H1 (cell line): ENCODE measurements at regions not wholly inside any gene's neighbourhood (a gene's known extent, or its start where the extent isn't known, plus 50 kb on each side); places are given as distances from the start of the nearest gene placed in this dataset.

ENCODE experiments used
- CTCF ChIA-PET: fragments of 300-600 bp; sonication (Branson Sonifier 250); formaldehyde crosslinking; loops from one replicate; lab custom pipeline; 2021; ENCODE audit not compliant: partially characterized antibody; lab: Charles Lee
- POLR2A ChIA-PET: fragments of 300-600 bp; sonication (Branson Sonifier 250); formaldehyde crosslinking; loops from one replicate; lab custom pipeline; 2021; ENCODE audit warnings: inconsistent platforms; ENCODE audit not compliant: partially characterized antibody; lab: Charles Lee
- DNase-seq, 2 experiments: peaks; one replicate each; pipeline versions ENCODE4 v3.0.0 to v3.0.0-alpha.2; 2010 to 2022; ENCODE audit warnings: low spot score in 2 of 2, low read depth in 1 of 2, mixed read lengths in 1 of 2
- FAIRE-seq: peaks from 2 replicates; lab custom pipeline; 2011; peaks lifted over from hg19 to GRCh38; lab: Jason Lieb, UNC
- H2AFZ ChIP-seq: 2 replicates; pipeline ENCODE4 v1.8.1; 2012; ENCODE audit warnings: low read length, inconsistent platforms
- H2AK5ac ChIP-seq: 2 replicates; pipeline ENCODE4 v1.6.1; 2013; ENCODE audit warnings: low read depth, low read length
- H2BK120ac ChIP-seq: replicated peaks from 2 replicates; pipeline ENCODE3; 2013; ENCODE audit warnings: low read depth, low read length, inconsistent platforms
- H2BK12ac ChIP-seq: 2 replicates; pipeline ENCODE4 v1.6.1; 2013; ENCODE audit warnings: low read depth, low read length
- H2BK15ac ChIP-seq: 2 replicates; pipeline ENCODE4 v1.6.1; 2013; ENCODE audit warnings: low read length
- H2BK20ac ChIP-seq: 2 replicates; pipeline ENCODE4 v1.6.1; 2013; ENCODE audit warnings: low read length
- H2BK5ac ChIP-seq: 2 replicates; pipeline ENCODE4 v1.6.1; 2013; ENCODE audit warnings: low read depth, low read length
- H3K14ac ChIP-seq: 2 replicates; pipeline ENCODE4 v1.6.1; 2013; ENCODE audit warnings: inconsistent platforms; ENCODE audit not compliant: insufficient read length
- H3K18ac ChIP-seq: 2 replicates; pipeline ENCODE4 v1.6.1; 2013; ENCODE audit warnings: low read length; ENCODE audit errors: extremely low read depth
- H3K23ac ChIP-seq: 2 replicates; pipeline ENCODE4 v1.6.1; 2013; ENCODE audit warnings: inconsistent platforms; ENCODE audit not compliant: insufficient read length
- H3K23me2 ChIP-seq: 2 replicates; pipeline ENCODE4 v1.6.1; 2013; ENCODE audit warnings: low read depth, low read length
- H3K27ac ChIP-seq: 2 replicates; pipeline ENCODE4 v1.6.1; 2011; ENCODE audit warnings: low read depth, low read length, inconsistent platforms
- H3K27me3 ChIP-seq, 4 experiments: replicated peaks in 1 of 4; 1 replicate in 1 of 4; 2 replicates in 3 of 4; pipeline versions ENCODE4 v1.6.1 to v1.8.1; 2011 to 2013; ENCODE audit warnings: low read length in 3 of 4, mild to moderate bottlenecking in 3 of 4, inconsistent platforms in 2 of 4, mixed read lengths in 2 of 4, moderate library complexity in 1 of 4; ENCODE audit not compliant: control insufficient read depth in 3 of 4, insufficient read depth in 3 of 4; ENCODE audit errors: extremely low read depth in 1 of 4
- H3K36me3 ChIP-seq, 4 experiments: 2 replicates each; pipeline versions ENCODE4 v1.6.1 to v1.8.1; 2011 to 2013; ENCODE audit warnings: mild to moderate bottlenecking in 4 of 4, low read length in 3 of 4, moderate library complexity in 2 of 4, control low read depth in 1 of 4, inconsistent platforms in 1 of 4; ENCODE audit not compliant: insufficient read depth in 4 of 4, control insufficient read depth in 2 of 4
- H3K4ac ChIP-seq: replicated peaks from 2 replicates; pipeline ENCODE3; 2013; ENCODE audit warnings: low read length, low read depth, mixed read lengths, inconsistent platforms; ENCODE audit not compliant: insufficient read length
- H3K4me1 ChIP-seq, 4 experiments: replicated peaks in 1 of 4; 1 replicate in 1 of 4; 2 replicates in 3 of 4; pipeline versions ENCODE4 v1.6.1 to v1.8.1; 2011 to 2013; ENCODE audit warnings: low read length in 3 of 4, inconsistent platforms in 2 of 4, mixed read lengths in 1 of 4; ENCODE audit not compliant: insufficient read depth in 4 of 4, control insufficient read depth in 3 of 4
- H3K4me2 ChIP-seq, 2 experiments: 2 replicates each; pipeline versions ENCODE4 v1.6.1 to v1.8.1; 2011 to 2013; ENCODE audit warnings: low read depth in 2 of 2, low read length in 2 of 2, control low read depth in 1 of 2, inconsistent platforms in 1 of 2, mild to moderate bottlenecking in 1 of 2; ENCODE audit not compliant: insufficient read depth in 1 of 2
- H3K4me3 ChIP-seq, 4 experiments: fragments of 200-600, 300-600 bp in 1 of 4; sonication (generic), shearing (Covaris generic), sonication (Bioruptor Twin) in 1 of 4; 2 replicates each; pipeline versions ENCODE4 v1.5.1 to v1.8.1; 2011 to 2016; ENCODE audit warnings: low read length in 4 of 4, low read depth in 3 of 4, control low read depth in 2 of 4, inconsistent platforms in 2 of 4, mild to moderate bottlenecking in 2 of 4, mixed read lengths in 1 of 4, moderate library complexity in 1 of 4; ENCODE audit not compliant: insufficient read depth in 2 of 4; ENCODE audit errors: extremely low read depth in 1 of 4
- H3K56ac ChIP-seq: replicated peaks from 2 replicates; pipeline ENCODE3; 2013; ENCODE audit warnings: low read depth, mild to moderate bottlenecking, mixed read lengths, low read length, inconsistent platforms; ENCODE audit not compliant: insufficient read length
- H3K79me1 ChIP-seq: 2 replicates; pipeline ENCODE4 v1.6.1; 2013; ENCODE audit warnings: low read depth, low read length, control low read depth
- H3K79me2 ChIP-seq, 2 experiments: 2 replicates each; pipeline versions ENCODE4 v1.6.1 to v1.8.1; 2012 to 2013; ENCODE audit warnings: low read length in 2 of 2, mild to moderate bottlenecking in 2 of 2, inconsistent platforms in 1 of 2; ENCODE audit not compliant: insufficient read depth in 2 of 2, control insufficient read depth in 1 of 2
- H3K9ac ChIP-seq, 4 experiments: replicated peaks in 1 of 4; 1 replicate in 1 of 4; 2 replicates in 3 of 4; pipeline versions ENCODE4 v1.6.1 to v1.8.1; 2011 to 2013; ENCODE audit warnings: low read depth in 3 of 4, low read length in 3 of 4, control low read depth in 2 of 4, mild to moderate bottlenecking in 2 of 4, moderate library complexity in 2 of 4, inconsistent platforms in 1 of 4; ENCODE audit errors: extremely low read depth in 1 of 4
- H3K9me3 ChIP-seq, 2 experiments: 2 replicates each; pipeline versions ENCODE4 v1.6.1 to v1.8.1; 2012 to 2013; ENCODE audit warnings: mild to moderate bottlenecking in 2 of 2, moderate library complexity in 2 of 2, control low read depth in 1 of 2, inconsistent platforms in 1 of 2, low read depth in 1 of 2, low read length in 1 of 2, mixed read lengths in 1 of 2; ENCODE audit not compliant: insufficient read depth in 2 of 2
- H4K20me1 ChIP-seq, 2 experiments: replicated peaks in 1 of 2; 2 replicates each; pipeline versions ENCODE3 to v1.8.1; 2011 to 2013; ENCODE audit warnings: inconsistent platforms in 2 of 2, low read length in 2 of 2, mild to moderate bottlenecking in 1 of 2; ENCODE audit not compliant: insufficient read depth in 2 of 2, control insufficient read depth in 1 of 2
- H4K5ac ChIP-seq: 2 replicates; pipeline ENCODE4 v1.6.1; 2013; ENCODE audit warnings: low read length, low read depth, mixed read lengths, inconsistent platforms; ENCODE audit not compliant: insufficient read length
- H4K8ac ChIP-seq: 2 replicates; pipeline ENCODE4 v1.8.0; 2013; ENCODE audit warnings: mild to moderate bottlenecking, moderate library complexity, low read length, inconsistent platforms; ENCODE audit not compliant: insufficient read depth; ENCODE audit errors: extremely low read depth
- H4K91ac ChIP-seq: replicated peaks from 2 replicates; pipeline ENCODE3; 2013; ENCODE audit warnings: low read length, mixed read lengths, inconsistent platforms; ENCODE audit not compliant: insufficient read length
- BRCA1 ChIP-seq: IDR thresholded peaks from 2 replicates; pipeline ENCODE4 v1.6.1; 2012; ENCODE audit warnings: low read depth, low read length, improper control_type of control experiment
- CBX5 ChIP-seq: fragments of 300-800, 300-1000 bp; sonication (generic); IDR thresholded peaks from 2 replicates; pipeline ENCODE4 v1.7.1; 2016; ENCODE audit warnings: antibody characterized with exemption, low read length, low read depth
- CBX8 ChIP-seq: fragments of 300-800, 300-1000 bp; sonication (generic); IDR thresholded peaks from 2 replicates; pipeline ENCODE4 v1.7.1; 2016; ENCODE audit warnings: low read depth, low read length, borderline replicate concordance
- CREB1 ChIP-seq: IDR thresholded peaks from 2 replicates; pipeline ENCODE4 v1.6.1; 2012; ENCODE audit warnings: inconsistent platforms
- EGR1 ChIP-seq: IDR thresholded peaks from 2 replicates; pipeline ENCODE4 v1.6.1; 2011; ENCODE audit warnings: low read depth, low read length, borderline replicate concordance
- EZH2 ChIP-seq: fragments of 200-600 bp; sonication (generic); IDR thresholded peaks from 2 replicates; pipeline ENCODE4 v1.7.1; 2012; ENCODE audit warnings: low read depth, mild to moderate bottlenecking, moderate library complexity, low read length, inconsistent platforms; ENCODE audit not compliant: severe bottlenecking
- MAFK ChIP-seq: IDR thresholded peaks from 2 replicates; pipeline ENCODE4 v1.6.1; 2012; ENCODE audit warnings: low read depth, mild to moderate bottlenecking, improper control_type of control experiment, low read length
- NANOG ChIP-seq: IDR thresholded peaks from 2 replicates; pipeline ENCODE4 v1.6.1; 2011; ENCODE audit warnings: low read length, low read depth, mild to moderate bottlenecking, inconsistent platforms; ENCODE audit not compliant: insufficient read depth, poor library complexity, severe bottlenecking
- RFX5 ChIP-seq: IDR thresholded peaks from 2 replicates; pipeline ENCODE4 v1.6.1; 2011; ENCODE audit warnings: low read depth, low read length, improper control_type of control experiment, borderline replicate concordance
- WGBS, 2 experiments: shearing (Covaris generic) in 1 of 2; methylation state at CpG; one replicate each; pipeline versions ENCODE4 v1.1.6 to v1.1.7; 2013 to 2015; ENCODE audit warnings: low lambda C conversion rate in 2 of 2, mixed read lengths in 2 of 2, inconsistent platforms in 1 of 2, low coverage in 1 of 2, missing lambda C conversion rate in 1 of 2; ENCODE audit not compliant: insufficient replicate concordance in 2 of 2, insufficient coverage in 1 of 2, insufficient read length in 1 of 2; ENCODE audit errors: extremely low coverage in 1 of 2, missing lambda C conversion rate in 1 of 2; 5-methylcytosine and 5-hydroxymethylcytosine counted together
- TF ChIP-seq, protein P1 (sequence below), 3 experiments: IDR thresholded peaks; 1 replicate in 2 of 3; 2 replicates in 1 of 3; pipeline versions ENCODE4 v1.5.1 to v1.6.1; 2011; ENCODE audit warnings: low read length in 3 of 3, mild to moderate bottlenecking in 3 of 3, inconsistent platforms in 2 of 3, low read depth in 1 of 3, moderate library complexity in 1 of 3; ENCODE audit not compliant: insufficient read depth in 1 of 3; ENCODE audit errors: control extremely low read depth in 1 of 3
- TF ChIP-seq, protein P2 (sequence below): IDR thresholded peaks from 2 replicates; pipeline ENCODE4 v1.6.1; 2012; ENCODE audit warnings: low read length, inconsistent platforms

DNA sequence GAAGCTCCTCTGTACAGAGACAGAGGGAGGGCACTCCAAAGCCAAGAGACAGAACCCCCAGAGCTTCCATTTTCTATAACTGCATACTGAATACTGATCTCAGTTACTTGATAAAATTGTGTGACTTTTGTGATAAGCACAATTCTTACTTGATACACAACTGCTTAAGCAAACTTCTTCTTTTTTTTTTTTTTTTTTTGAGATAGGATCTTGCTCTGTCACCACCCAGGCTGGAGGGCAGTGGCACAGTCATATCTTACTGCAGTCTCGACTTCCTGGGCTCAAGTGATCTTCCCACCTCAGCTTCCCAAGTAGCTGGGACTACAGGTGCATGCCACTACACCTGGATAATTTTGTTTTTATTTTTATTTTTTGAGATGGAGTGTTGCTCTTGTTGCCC lies 252.1 kb upstream of the ZNF608 start:
- ChIA-PET CTCF (no interaction called here), POLR2A (no interaction called here)
- Histone ChIP-seq H4K20me1 (no peaks in the 10 kb centered on the region), H2BK5ac (no peak overlapping the region), H3K79me2 (no peaks in the 10 kb centered on the region), H4K8ac (no peak overlapping the region), H3K9ac (no peak overlapping the region), H3K56ac (no peak overlapping the region), H4K5ac (no peak overlapping the region), H3K27me3 (no peaks in the 10 kb centered on the region), H2BK120ac (no peak overlapping the region), H3K4me2 (no peak overlapping the region), H3K4me1 (peaks cover 0 to 20% (median 4%) of the 10 kb centered on the region in 4 experiments; a peak in 4 of 7 replicates), H3K36me3 (no peaks in the 10 kb centered on the region), H2AK5ac (no peak overlapping the region), H3K18ac (peak overlapping the region; percentile 10; the same call in 1 of the 2 replicates), H3K79me1 (no peaks in the 10 kb centered on the region), H3K23ac (no peak overlapping the region), H2BK20ac (no peak overlapping the region), H2AFZ (no peak overlapping the region), H2BK12ac (no peak overlapping the region), H3K4ac (no peak overlapping the region), H4K91ac (no peak overlapping the region), H3K14ac (no peak overlapping the region), H3K9me3 (no peaks in the 10 kb centered on the region), H3K4me3 (no peak overlapping the region), H2BK15ac (no peak overlapping the region), H3K27ac (no peak overlapping the region), H3K23me2 (no peaks in the 10 kb centered on the region; the same call in 1 of the 2 replicates)
- no peak for FAIRE-seq
- WGBS, 2 experiments: 100% methylated on average over 1 of the region's 1 CpG; no CpG with 5 or more reads in 1 of the 2 experiments
- no peak for DNase-seq
- no peak for TF ChIP-seq EGR1
- no peak for TF ChIP-seq RFX5
- TF ChIP-seq BRCA1: no peak
- no peak for TF ChIP-seq EZH2
- no peak for TF ChIP-seq MAFK
- TF ChIP-seq CBX8: no peak
- TF ChIP-seq NANOG: no peak
- TF ChIP-seq CBX5: no peak
- TF ChIP-seq, protein P1, sequence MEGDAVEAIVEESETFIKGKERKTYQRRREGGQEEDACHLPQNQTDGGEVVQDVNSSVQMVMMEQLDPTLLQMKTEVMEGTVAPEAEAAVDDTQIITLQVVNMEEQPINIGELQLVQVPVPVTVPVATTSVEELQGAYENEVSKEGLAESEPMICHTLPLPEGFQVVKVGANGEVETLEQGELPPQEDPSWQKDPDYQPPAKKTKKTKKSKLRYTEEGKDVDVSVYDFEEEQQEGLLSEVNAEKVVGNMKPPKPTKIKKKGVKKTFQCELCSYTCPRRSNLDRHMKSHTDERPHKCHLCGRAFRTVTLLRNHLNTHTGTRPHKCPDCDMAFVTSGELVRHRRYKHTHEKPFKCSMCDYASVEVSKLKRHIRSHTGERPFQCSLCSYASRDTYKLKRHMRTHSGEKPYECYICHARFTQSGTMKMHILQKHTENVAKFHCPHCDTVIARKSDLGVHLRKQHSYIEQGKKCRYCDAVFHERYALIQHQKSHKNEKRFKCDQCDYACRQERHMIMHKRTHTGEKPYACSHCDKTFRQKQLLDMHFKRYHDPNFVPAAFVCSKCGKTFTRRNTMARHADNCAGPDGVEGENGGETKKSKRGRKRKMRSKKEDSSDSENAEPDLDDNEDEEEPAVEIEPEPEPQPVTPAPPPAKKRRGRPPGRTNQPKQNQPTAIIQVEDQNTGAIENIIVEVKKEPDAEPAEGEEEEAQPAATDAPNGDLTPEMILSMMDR (IDR thresholded peaks at IDR 0.05; ENCODE audit: control extremely low read depth in 1 of 3, insufficient read depth in 1 of 3, low read depth in 1 of 3, low read length in 3 of 3): no peak
- TF ChIP-seq, protein P2, sequence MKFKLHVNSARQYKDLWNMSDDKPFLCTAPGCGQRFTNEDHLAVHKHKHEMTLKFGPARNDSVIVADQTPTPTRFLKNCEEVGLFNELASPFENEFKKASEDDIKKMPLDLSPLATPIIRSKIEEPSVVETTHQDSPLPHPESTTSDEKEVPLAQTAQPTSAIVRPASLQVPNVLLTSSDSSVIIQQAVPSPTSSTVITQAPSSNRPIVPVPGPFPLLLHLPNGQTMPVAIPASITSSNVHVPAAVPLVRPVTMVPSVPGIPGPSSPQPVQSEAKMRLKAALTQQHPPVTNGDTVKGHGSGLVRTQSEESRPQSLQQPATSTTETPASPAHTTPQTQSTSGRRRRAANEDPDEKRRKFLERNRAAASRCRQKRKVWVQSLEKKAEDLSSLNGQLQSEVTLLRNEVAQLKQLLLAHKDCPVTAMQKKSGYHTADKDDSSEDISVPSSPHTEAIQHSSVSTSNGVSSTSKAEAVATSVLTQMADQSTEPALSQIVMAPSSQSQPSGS: no peak
- TF ChIP-seq CREB1: no peak
